ENCODE measurements at regions not wholly inside any gene's neighbourhood (a gene's known extent, or its start where the extent isn't known, plus 50 kb on each side); places are given as distances from the start of the nearest gene placed in this dataset.

DNA sequence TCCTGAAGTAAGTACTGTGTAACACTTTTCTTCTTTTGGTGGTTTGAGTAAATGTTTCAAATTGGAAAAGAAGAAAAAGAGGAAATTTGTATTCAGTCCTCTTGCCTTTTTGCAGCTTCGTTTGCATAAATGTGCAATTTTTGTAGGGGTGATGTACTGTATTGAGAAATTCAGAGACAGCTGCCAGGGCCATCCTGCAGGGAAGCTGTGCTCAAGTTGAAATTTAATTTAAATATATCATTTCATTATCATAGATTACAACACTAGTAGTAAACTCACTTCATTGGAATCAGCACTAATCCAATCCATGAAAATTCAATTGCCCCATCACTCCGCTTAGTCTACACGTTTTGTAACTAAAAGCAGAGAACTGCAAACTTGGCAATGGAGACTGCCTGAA lies 415.4 kb downstream of the DNAJB9 start:
- peaks cover 2 to 8% (median 4%) of the 10 kb centered on the region in 7 donors for H3K9me3 Mint-ChIP-seq
- H3K36me3 Mint-ChIP-seq, result no peaks in the 10 kb centered on the region
- DNase-seq, result no peak
- no peak overlapping the region for H3K4me3 Mint-ChIP-seq
- H3K4me1 Mint-ChIP-seq, result no peaks in the 10 kb centered on the region
- no peak overlapping the region for H3K27ac Mint-ChIP-seq
- no peaks in the 10 kb centered on the region for H3K27me3 Mint-ChIP-seq
- ATAC-seq (ENCODE audit: low read depth in 2 of 2), result no peak

DNA sequence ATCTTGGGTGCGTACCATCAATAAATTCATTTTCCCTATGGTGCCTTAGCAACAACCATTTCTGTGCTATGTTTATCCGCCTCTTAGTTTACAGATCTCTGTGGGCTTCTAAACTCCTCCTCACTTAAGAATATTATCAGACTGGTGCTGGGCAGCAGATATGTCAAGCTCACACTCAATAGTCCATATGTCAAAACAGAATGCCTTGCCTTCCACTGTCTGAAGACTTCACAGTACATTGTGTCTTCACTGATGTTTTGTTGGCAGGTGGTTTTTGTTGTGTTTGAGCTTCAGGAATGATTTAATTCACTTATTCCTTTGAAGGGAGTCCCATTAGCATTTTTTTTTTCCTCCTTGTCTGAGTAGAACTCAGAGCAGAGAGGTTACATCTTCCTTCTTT lies 419.6 kb downstream of the DNAJB9 start:
- no peak for DNase-seq
- no peaks in the 10 kb centered on the region for H3K36me3 Mint-ChIP-seq
- no peak overlapping the region for H3K4me3 Mint-ChIP-seq
- H3K27me3 Mint-ChIP-seq, result no peaks in the 10 kb centered on the region
- no peak overlapping the region for H3K27ac Mint-ChIP-seq
- no peaks in the 10 kb centered on the region for H3K4me1 Mint-ChIP-seq
- H3K9me3 Mint-ChIP-seq, result peaks cover 0 to 4% (median 0%) of the 10 kb centered on the region in 7 donors
- ATAC-seq (ENCODE audit: low read depth in 2 of 2), result no peak

DNA sequence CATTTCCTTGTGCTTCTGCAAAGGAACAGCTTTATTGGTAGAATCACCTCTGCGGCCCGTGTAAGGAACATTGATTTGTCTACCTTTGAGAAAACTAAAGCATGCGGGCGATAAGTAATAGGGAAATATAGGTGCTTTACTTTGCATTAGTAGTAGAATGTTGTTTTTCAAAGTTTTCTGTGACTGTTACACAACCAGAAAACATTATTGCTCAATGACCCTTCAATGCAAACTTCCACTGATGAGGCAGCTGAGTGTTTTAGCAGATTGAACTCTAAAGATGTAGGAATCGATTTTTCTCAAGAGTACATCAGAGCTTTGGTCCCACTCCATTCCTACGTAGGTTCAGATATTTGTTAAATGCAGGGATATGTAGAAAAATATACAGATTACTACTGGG lies 427.8 kb downstream of the DNAJB9 start:
- Mint-ChIP-seq H3K27ac (no peak overlapping the region), H3K4me1 (no peaks in the 10 kb centered on the region), H3K27me3 (no peaks in the 10 kb centered on the region), H3K9me3 (peaks cover 0 to 4% (median 0%) of the 10 kb centered on the region in 7 donors), H3K36me3 (no peaks in the 10 kb centered on the region), H3K4me3 (no peak overlapping the region)
- no peak for ATAC-seq (ENCODE audit: low read depth in 2 of 2)
- no peak for DNase-seq

DNA sequence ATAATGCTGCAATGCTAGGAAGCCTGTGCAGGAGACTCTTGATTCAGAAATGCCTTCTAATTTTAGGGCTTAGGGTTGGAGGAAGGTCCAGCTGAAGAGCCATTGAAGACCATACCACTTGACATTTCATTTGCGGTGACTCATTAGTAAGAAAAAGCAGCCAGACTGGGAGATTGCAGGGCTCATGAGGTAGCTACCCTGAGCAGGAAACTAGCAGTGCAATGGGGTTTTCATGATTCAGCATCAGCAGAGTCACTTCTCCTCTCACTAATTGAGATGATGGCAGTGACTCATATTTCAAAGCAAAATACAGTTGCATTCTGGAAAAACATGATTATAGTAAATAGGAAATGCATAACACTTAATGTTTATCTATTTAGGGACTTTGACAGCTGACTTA lies 434.1 kb downstream of the DNAJB9 start:
- ATAC-seq (ENCODE audit: low read depth in 2 of 2), result no peak
- Mint-ChIP-seq H3K27me3 (no peaks in the 10 kb centered on the region), H3K27ac (no peak overlapping the region), H3K9me3 (peaks cover 0 to 6% (median 0%) of the 10 kb centered on the region in 7 donors), H3K36me3 (no peaks in the 10 kb centered on the region), H3K4me1 (no peaks in the 10 kb centered on the region), H3K4me3 (no peak overlapping the region)
- no peak for DNase-seq

DNA sequence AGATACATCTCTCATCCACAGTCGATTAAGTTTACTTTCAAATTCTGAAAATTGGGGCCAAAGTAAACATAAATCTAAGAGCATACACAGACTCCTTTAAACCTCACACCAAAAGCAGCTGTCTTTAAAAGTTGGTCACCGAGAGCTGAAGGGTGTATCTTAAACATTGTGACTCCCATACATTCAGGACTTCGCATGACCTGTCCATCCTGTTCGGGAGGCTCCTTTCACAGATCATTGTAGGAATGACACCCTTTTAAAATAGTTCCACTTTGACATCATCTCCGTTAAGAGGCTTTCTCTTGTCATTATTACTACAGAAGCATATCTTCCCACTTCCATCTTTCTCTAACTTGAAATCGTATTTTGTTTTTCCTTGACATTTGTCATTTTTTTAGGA lies 440.0 kb downstream of the DNAJB9 start:
- H3K4me1 Mint-ChIP-seq, result no peaks in the 10 kb centered on the region
- DNase-seq, result no peak
- no peaks in the 10 kb centered on the region for H3K27me3 Mint-ChIP-seq
- no peaks in the 10 kb centered on the region for H3K36me3 Mint-ChIP-seq
- H3K9me3 Mint-ChIP-seq, result peaks cover 0 to 13% (median 2%) of the 10 kb centered on the region in 7 donors
- ATAC-seq (ENCODE audit: low read depth in 2 of 2), result no peak
- no peak overlapping the region for H3K27ac Mint-ChIP-seq
- no peak overlapping the region for H3K4me3 Mint-ChIP-seq

DNA sequence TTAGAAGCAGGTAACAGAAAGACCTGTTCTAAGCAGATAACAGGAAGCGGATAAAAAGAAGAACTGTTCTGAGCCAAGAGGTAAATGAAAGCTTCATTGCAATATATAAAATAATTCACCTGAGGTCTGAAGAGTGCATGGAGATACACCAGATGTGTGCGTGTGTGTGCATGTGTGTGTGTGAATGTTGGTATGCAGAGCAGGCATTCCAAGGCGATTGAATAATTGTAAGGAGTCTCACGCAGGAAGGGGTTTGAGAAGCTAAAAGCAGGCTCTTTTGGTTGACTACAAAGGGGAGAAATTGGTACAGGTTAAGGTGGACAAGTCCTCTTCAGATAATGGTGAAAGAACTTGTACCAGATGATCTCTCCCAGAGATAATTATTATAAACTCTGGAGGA lies 450.6 kb downstream of the DNAJB9 start:
- H3K36me3 Mint-ChIP-seq, result no peaks in the 10 kb centered on the region
- no peaks in the 10 kb centered on the region for H3K4me1 Mint-ChIP-seq
- no peak for ATAC-seq (ENCODE audit: low read depth in 2 of 2)
- H3K27me3 Mint-ChIP-seq, result no peaks in the 10 kb centered on the region
- no peak overlapping the region for H3K27ac Mint-ChIP-seq
- no peak overlapping the region for H3K4me3 Mint-ChIP-seq
- H3K9me3 Mint-ChIP-seq, result peaks cover 1 to 12% (median 9%) of the 10 kb centered on the region in 7 donors
- no peak for DNase-seq

DNA sequence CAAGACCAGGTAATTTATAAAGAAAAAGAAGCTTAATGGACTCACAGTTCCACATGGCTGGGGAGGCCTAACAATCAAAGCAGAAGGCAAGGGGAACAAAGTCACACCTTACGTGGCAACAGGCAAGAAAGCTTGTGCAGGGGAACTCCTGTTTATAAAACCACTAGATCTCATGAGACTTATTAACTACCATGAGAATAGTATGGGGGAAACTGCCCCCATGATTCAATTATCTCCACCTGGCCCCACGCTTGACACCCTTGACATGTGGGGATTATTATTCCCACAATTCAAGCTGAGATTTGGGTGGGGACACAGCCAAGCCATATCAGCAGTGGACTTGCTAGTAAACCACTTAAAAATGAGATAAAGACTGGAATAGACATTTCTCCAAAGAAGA lies 451.7 kb downstream of the DNAJB9 start:
- Mint-ChIP-seq H3K36me3 (no peaks in the 10 kb centered on the region), H3K27ac (no peak overlapping the region), H3K4me1 (no peaks in the 10 kb centered on the region), H3K27me3 (no peaks in the 10 kb centered on the region), H3K4me3 (no peak overlapping the region), H3K9me3 (peaks cover under 1 to 11% (median 3%) of the 10 kb centered on the region in 7 donors)
- DNase-seq (no peak), ATAC-seq (ENCODE audit: low read depth in 2 of 2) (no peak)

DNA sequence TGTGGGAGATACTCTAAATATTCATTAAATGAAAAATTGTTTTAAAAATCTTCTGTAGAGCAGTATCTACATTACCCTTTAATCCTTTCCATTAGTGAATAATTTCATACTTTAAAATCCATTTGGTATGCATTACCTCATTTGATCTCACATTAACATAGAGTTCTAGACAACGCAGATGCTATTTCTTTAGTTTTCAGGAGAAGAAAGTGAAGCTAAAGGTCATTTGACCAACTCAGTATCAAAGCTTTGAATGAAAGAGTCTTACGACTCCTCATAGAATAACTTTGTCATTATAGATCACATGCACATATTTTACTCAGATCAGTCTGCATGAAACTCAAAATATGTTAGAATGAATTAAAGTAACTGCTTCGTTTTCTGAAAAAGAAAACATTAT lies 460.2 kb downstream of the DNAJB9 start:
- Mint-ChIP-seq H3K4me3 (no peak overlapping the region), H3K27ac (no peak overlapping the region), H3K9me3 (peaks cover 0 to 13% (median 3%) of the 10 kb centered on the region in 7 donors), H3K36me3 (no peaks in the 10 kb centered on the region), H3K4me1 (no peaks in the 10 kb centered on the region), H3K27me3 (no peaks in the 10 kb centered on the region)
- ATAC-seq (ENCODE audit: low read depth in 2 of 2) (no peak), DNase-seq (no peak)

DNA sequence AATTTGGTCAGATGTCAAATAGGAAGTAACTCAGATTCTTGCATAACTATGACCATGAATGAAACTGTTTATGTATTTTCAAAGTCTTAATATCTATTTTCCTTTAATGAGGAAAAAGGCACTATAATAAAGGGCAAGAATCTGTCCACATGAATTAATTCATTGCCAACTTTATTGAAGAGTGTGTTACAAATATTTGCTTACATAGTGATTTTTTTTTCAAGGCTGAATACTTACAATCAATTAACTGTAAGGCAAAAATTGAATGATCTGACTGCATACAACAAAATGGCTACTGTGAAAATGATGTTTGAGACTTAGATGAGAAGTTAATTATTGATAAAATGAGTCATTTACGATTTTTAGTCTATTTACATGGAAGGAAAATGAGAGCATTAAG lies 475.0 kb downstream of the DNAJB9 start:
- no peaks in the 10 kb centered on the region for H3K4me1 Mint-ChIP-seq
- H3K9me3 Mint-ChIP-seq, result peaks cover 0 to 16% (median 9%) of the 10 kb centered on the region in 7 donors
- ATAC-seq (ENCODE audit: low read depth in 2 of 2) (no peak), DNase-seq (no peak)
- no peak overlapping the region for H3K27ac Mint-ChIP-seq
- H3K4me3 Mint-ChIP-seq, result no peak overlapping the region
- no peaks in the 10 kb centered on the region for H3K36me3 Mint-ChIP-seq
- H3K27me3 Mint-ChIP-seq, result no peaks in the 10 kb centered on the region

DNA sequence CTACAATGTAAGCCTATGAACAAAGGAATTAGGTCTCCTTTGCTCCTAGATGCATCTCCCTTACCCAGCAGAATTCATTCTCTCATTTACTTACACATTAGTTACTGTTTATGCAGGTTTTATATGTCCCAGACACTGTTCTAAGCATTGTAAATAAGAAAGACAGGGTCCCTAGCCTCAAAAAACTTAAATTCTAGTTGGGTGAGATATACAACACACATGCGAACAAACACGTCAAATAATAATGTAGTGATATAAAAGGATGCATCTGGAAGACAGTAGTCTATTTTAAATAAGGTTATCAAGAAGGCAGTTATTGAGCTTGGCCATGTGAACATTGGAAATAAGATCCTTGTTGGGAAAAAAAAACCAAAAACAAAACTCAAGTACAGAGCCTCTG lies 479.7 kb downstream of the DNAJB9 start:
- Mint-ChIP-seq H3K36me3 (no peaks in the 10 kb centered on the region), H3K27me3 (no peaks in the 10 kb centered on the region), H3K4me1 (no peaks in the 10 kb centered on the region), H3K4me3 (no peak overlapping the region), H3K9me3 (peaks cover 0 to 6% (median 1%) of the 10 kb centered on the region in 7 donors), H3K27ac (peak overlapping the region in 1 of 6 donors; percentile 25)
- DNase-seq (no peak), ATAC-seq (ENCODE audit: low read depth in 2 of 2) (no peak)

DNA sequence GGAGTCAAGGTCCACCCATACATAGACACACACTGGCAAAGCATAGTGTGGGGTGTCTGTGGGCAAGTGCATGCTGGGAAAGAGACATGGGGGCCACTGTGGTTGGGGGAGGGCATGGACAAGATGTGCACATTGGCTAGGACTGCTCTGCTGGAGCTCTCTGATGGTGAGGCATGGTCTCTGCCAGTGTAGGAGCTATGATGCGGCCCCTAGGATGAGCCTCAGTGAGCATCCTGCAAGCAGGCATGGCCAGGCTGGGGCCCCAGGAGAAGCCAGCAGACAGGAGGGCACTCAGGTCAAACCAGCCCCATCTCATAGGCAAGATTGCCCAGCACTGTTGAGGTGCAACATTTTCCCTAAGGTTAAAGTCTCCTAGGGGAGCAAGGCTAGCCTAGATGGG lies 489.4 kb downstream of the DNAJB9 start:
- Mint-ChIP-seq H3K27ac (no peak overlapping the region), H3K27me3 (no peaks in the 10 kb centered on the region), H3K4me3 (no peak overlapping the region), H3K9me3 (peaks cover 0 to 5% (median 2%) of the 10 kb centered on the region in 7 donors), H3K36me3 (no peaks in the 10 kb centered on the region), H3K4me1 (no peaks in the 10 kb centered on the region)
- ATAC-seq (ENCODE audit: low read depth in 2 of 2), result no peak
- no peak for DNase-seq

DNA sequence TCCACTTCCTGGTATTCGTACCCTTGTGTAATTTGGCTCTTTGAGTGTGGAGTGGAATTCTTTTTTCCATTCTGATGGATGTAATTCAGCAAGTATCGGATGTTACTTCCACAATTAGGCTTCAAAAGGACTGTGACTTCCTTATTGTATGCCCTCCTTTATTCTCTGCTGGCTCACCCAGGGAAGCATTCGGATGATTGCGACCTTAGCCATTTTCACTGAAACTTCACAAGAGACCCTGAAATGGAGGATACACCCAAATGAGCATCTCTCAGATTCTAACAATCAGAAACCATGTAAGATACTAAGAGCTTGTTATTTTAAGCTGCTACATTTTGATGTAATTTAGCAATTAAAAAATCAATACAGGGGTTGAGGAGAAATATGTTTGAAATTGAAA lies 493.1 kb downstream of the DNAJB9 start:
- H3K4me1 Mint-ChIP-seq, result no peaks in the 10 kb centered on the region
- H3K36me3 Mint-ChIP-seq, result no peaks in the 10 kb centered on the region
- ATAC-seq (ENCODE audit: low read depth in 2 of 2) (no peak), DNase-seq (no peak)
- peaks cover 0 to 5% (median 2%) of the 10 kb centered on the region in 7 donors for H3K9me3 Mint-ChIP-seq
- no peak overlapping the region for H3K27ac Mint-ChIP-seq
- H3K27me3 Mint-ChIP-seq, result no peaks in the 10 kb centered on the region
- no peak overlapping the region for H3K4me3 Mint-ChIP-seq

DNA sequence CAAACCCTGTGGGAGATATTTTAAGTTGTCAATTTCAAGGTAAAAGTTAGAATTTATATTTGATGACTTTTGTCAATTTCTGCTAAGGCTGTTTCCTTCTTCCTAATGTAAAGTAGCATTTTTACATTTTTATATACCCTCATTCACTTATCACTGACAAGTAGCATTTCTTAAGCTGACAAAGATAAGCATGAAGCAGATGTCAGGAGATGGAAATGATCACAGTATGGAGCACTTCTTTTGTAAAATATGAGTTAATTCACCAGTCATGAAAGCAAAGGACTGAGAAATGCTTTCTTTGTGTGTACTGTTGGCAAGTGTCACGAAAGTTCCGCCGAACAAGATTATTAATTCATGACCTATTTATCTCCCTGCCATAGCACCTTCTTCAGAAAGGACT lies 503.9 kb downstream of the DNAJB9 start:
- DNase-seq (no peak), ATAC-seq (ENCODE audit: low read depth in 2 of 2) (no peak)
- Mint-ChIP-seq H3K4me3 (no peak overlapping the region), H3K4me1 (no peaks in the 10 kb centered on the region), H3K36me3 (no peaks in the 10 kb centered on the region), H3K27ac (no peak overlapping the region), H3K9me3 (peaks cover 0 to 7% (median 3%) of the 10 kb centered on the region in 7 donors), H3K27me3 (no peaks in the 10 kb centered on the region)

DNA sequence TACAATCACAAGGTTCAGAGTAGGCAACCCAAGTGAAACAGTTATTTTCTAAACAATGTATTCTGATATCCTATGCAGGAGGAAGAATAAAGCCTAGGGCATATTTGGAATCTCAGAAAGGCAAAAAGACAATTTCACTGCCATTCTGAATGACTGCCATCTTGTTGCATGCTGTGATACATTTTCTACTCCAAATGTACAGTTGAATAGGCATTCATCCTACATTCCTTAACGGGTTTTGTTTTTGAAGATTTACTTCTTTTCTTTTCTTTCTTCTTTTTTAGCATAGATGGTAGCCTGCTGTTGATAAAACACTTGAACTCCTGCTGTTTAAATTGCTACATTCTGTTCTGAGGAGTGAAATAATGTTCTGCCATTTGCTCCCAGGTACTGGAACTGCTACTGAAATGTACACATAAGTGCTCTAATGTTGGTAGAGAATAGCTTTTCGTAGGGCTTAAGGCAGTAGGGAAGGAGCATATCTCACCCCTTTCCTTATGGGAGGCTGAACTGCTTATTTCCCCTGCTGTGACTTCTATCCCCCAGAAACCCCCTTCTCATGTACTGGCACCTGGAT lies 506.8 kb downstream of the DNAJB9 start:
- Mint-ChIP-seq H3K4me3 (no peak overlapping the region), H3K27ac (no peak overlapping the region), H3K36me3 (no peaks in the 10 kb centered on the region), H3K27me3 (no peaks in the 10 kb centered on the region), H3K4me1 (no peaks in the 10 kb centered on the region), H3K9me3 (peaks cover 0 to 6% (median 0%) of the 10 kb centered on the region in 7 donors)
- ATAC-seq (ENCODE audit: low read depth in 2 of 2) (no peak), DNase-seq (no peak)

DNA sequence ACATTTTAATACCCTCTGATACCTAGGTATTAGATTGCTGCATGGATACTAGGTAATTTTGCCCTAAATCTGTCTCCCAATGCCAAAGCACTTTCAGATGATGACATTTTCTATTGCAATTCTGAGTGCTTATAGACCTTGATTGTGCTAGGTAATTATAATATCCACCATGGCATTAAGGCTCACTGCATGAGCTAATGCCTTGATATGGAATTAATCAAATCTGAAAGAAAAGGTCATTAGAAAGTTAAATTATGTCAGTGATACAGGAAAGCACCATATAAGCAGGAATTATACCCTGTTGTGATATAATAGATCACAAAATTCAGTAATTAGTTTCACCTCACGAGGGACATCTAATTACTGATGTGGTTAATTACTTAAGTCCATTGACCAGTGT lies 521.4 kb downstream of the DNAJB9 start:
- peaks cover 0 to 20% (median 7%) of the 10 kb centered on the region in 7 donors for H3K9me3 Mint-ChIP-seq
- no peak overlapping the region for H3K27ac Mint-ChIP-seq
- H3K4me3 Mint-ChIP-seq, result no peak overlapping the region
- DNase-seq, result no peak
- H3K27me3 Mint-ChIP-seq, result no peaks in the 10 kb centered on the region
- H3K36me3 Mint-ChIP-seq, result no peaks in the 10 kb centered on the region
- no peaks in the 10 kb centered on the region for H3K4me1 Mint-ChIP-seq
- ATAC-seq (ENCODE audit: low read depth in 2 of 2), result no peak
